B cell (primary cell): ENCODE measurements at regions not wholly inside any gene's neighbourhood (a gene's known extent, or its start where the extent isn't known, plus 50 kb on each side); places are given as distances from the start of the nearest gene placed in this dataset.

Experiments used
- ATAC-seq: fragments of 200-7000 bp; cut with Tn5 transposase; one replicate; pipeline ENCODE4 v1.10.0; 2021; ENCODE audit warnings: low read depth, mild to moderate bottlenecking, moderate number of reproducible peaks, moderate library complexity
- CTCF ChIA-PET: fragments of 350-600 bp; sonication (Branson Sonifier 250); formaldehyde crosslinking; loops from one replicate; lab custom pipeline; 2021; ENCODE audit warnings: antibody characterized with exemption, inconsistent platforms; lab: Charles Lee
- POLR2A ChIA-PET: fragments of 350-600 bp; sonication (Branson Sonifier 250); formaldehyde crosslinking; loops from one replicate; lab custom pipeline; 2021; ENCODE audit warnings: antibody characterized with exemption; lab: Charles Lee
- DNase-seq: peaks from one replicate; pipeline ENCODE4 v3.0.0; 2013
- H2AFZ ChIP-seq: 2 replicates; pipeline ENCODE4 v1.6.1; 2012; ENCODE audit warnings: mild to moderate bottlenecking, low read depth, low read length; ENCODE audit not compliant: insufficient read depth, poor library complexity, severe bottlenecking
- H3K27ac ChIP-seq, 2 donors: 1 replicate in 1 of 2; 2 replicates in 1 of 2; pipeline ENCODE4 v1.5.1; 2012 to 2013; ENCODE audit warnings: low read length in 2 of 2, mild to moderate bottlenecking in 2 of 2, moderate library complexity in 1 of 2
- H3K27me3 ChIP-seq, 4 experiments: fragments of 200-600 bp in 1 of 4; sonication (generic) in 1 of 4; replicated peaks in 1 of 4; 1 replicate in 2 of 4; 2 replicates in 2 of 4; pipeline versions ENCODE4 v1.6.1 to v1.7.0; 2013 to 2016; ENCODE audit warnings: low read length in 3 of 4, mild to moderate bottlenecking in 2 of 4, mixed read lengths in 1 of 4, moderate library complexity in 1 of 4; ENCODE audit not compliant: insufficient read depth in 4 of 4, control insufficient read depth in 3 of 4; ENCODE audit errors: control extremely low read depth in 1 of 4
- H3K36me3 ChIP-seq, 2 experiments: replicated peaks in 1 of 2; 1 replicate in 1 of 2; 2 replicates in 1 of 2; pipeline versions ENCODE4 v1.6.1 to v1.7.1; 2013; ENCODE audit warnings: low read length in 1 of 2; ENCODE audit not compliant: insufficient read depth in 2 of 2, control insufficient read depth in 1 of 2; ENCODE audit errors: control extremely low read depth in 1 of 2, extremely low read depth in 1 of 2
- H3K4me1 ChIP-seq, 2 donors: fragments of 200-600 bp in 1 of 2; sonication (generic) in 1 of 2; 1 replicate in 1 of 2; 2 replicates in 1 of 2; pipeline versions ENCODE4 v1.5.1 to v1.6.1; 2013 to 2017; ENCODE audit warnings: low read length in 2 of 2; ENCODE audit not compliant: control insufficient read depth in 2 of 2, insufficient read depth in 2 of 2
- H3K4me2 ChIP-seq: replicated peaks from 2 replicates; pipeline ENCODE3; 2012; ENCODE audit warnings: mild to moderate bottlenecking, low read depth, low read length; ENCODE audit not compliant: poor library complexity, severe bottlenecking
- H3K4me3 ChIP-seq, 5 experiments: fragments of 200-600 bp in 1 of 5; sonication (generic) in 1 of 5; 1 replicate in 3 of 5; 2 replicates in 2 of 5; pipeline versions ENCODE4 v1.5.1 to v1.7.0; 2011 to 2016; ENCODE audit warnings: low read length in 4 of 5, mild to moderate bottlenecking in 4 of 5, low read depth in 2 of 5, control low read depth in 1 of 5, moderate library complexity in 1 of 5; ENCODE audit not compliant: insufficient read depth in 1 of 5; ENCODE audit errors: control extremely low read depth in 1 of 5, extremely low read depth in 1 of 5
- H3K79me2 ChIP-seq: fragments of 200-600 bp; sonication (generic); one replicate; pipeline ENCODE4 v1.6.0; 2016; ENCODE audit warnings: low read length; ENCODE audit not compliant: control insufficient read depth, insufficient read depth
- H3K9ac ChIP-seq: fragments of 200-600 bp; sonication (generic); 2 replicates; pipeline ENCODE4 v1.6.1; 2017; ENCODE audit warnings: mild to moderate bottlenecking, low read length, moderate library complexity
- H3K9me3 ChIP-seq, 3 donors: one replicate each; pipeline versions ENCODE4 v1.6.1 to v1.7.1; 2013; ENCODE audit warnings: low read length in 2 of 3; ENCODE audit not compliant: control insufficient read depth in 2 of 3, insufficient read depth in 1 of 3; ENCODE audit errors: control extremely low read depth in 1 of 3
- H4K20me1 ChIP-seq: 2 replicates; pipeline ENCODE4 v1.6.0; 2012; ENCODE audit warnings: mild to moderate bottlenecking, low read length; ENCODE audit not compliant: insufficient read depth, control insufficient read depth, poor library complexity, severe bottlenecking
- H3K27ac Mint-ChIP-seq: one replicate; pipeline ENCODE4 v1.8.0; 2021; ENCODE audit warnings: mixed read lengths
- H3K27me3 Mint-ChIP-seq: one replicate; pipeline ENCODE4 v1.8.0; 2021; ENCODE audit warnings: mixed read lengths
- H3K4me1 Mint-ChIP-seq: one replicate; pipeline ENCODE4 v1.8.0; 2021; ENCODE audit warnings: mixed read lengths
- H3K4me3 Mint-ChIP-seq: one replicate; pipeline ENCODE4 v1.8.0; 2021; ENCODE audit warnings: mixed read lengths
- H3K9me3 Mint-ChIP-seq: one replicate; pipeline ENCODE4 v1.8.0; 2022; ENCODE audit warnings: mixed read lengths; ENCODE audit not compliant: insufficient read depth
- EZH2 ChIP-seq: IDR thresholded peaks from 2 replicates; pipeline ENCODE4 v1.6.1; 2012; ENCODE audit warnings: borderline replicate concordance, low read depth, mild to moderate bottlenecking, moderate library complexity, low read length; ENCODE audit not compliant: insufficient read depth, poor library complexity, severe bottlenecking
- WGBS: methylation state at CpG from one replicate; pipeline ENCODE4 v1.1.5; 2013; ENCODE audit warnings: missing lambda C conversion rate; ENCODE audit not compliant: insufficient coverage; 5-methylcytosine and 5-hydroxymethylcytosine counted together
- intact Hi-C: fragments of 100-400 bp; cut with micrococcal nuclease; formaldehyde crosslinking; loops from one replicate; pipeline ENCODE4 v1.10.0; 2022
- TF ChIP-seq, protein P1 (sequence below): fragments of 200-600 bp; IDR thresholded peaks from one replicate; pipeline ENCODE4 v1.8.0; 2022; ENCODE audit warnings: antibody characterized with exemption, mild to moderate bottlenecking

DNA sequence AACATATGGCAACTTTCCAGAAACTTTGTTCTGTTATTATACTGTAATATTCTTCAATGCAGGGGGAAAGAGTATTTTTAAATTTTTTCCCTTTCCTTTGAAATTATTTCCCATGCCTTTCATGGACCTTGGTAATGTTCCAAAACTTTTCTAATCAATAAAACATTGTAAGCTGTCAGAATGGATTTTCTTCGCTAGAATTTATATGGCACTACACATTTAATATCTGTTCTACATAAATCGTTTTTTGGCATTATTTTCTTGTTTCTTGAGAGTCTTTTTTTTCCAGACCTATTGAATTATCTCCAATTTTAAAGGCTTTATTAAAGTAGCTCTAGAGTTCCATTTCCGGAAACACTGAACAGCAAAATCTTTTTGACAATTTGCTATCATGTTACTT is 249.0 kb downstream of the TMEM167A start:
- Histone ChIP-seq H3K4me1 (peaks cover 0 to 6% of the 10 kb centered on the region in 2 donors), H3K36me3 (no peaks in the 10 kb centered on the region), H3K9me3 (no peaks in the 10 kb centered on the region), H3K27me3 (no peaks in the 10 kb centered on the region), H3K4me3 (no peak overlapping the region), H3K4me2 (no peak overlapping the region), H3K79me2 (no peaks in the 10 kb centered on the region), H3K9ac (no peak overlapping the region), H2AFZ (no peak overlapping the region), H3K27ac (no peak overlapping the region), H4K20me1 (no peaks in the 10 kb centered on the region)
- Mint-ChIP-seq H3K27me3 (no peaks in the 10 kb centered on the region), H3K9me3 (no peaks in the 10 kb centered on the region), H3K4me3 (no peak overlapping the region), H3K4me1 (peaks cover 3% of the 10 kb centered on the region), H3K27ac (no peak overlapping the region)
- ATAC-seq = no peak
- intact Hi-C loops = no loop called here
- ChIA-PET POLR2A (no interaction called here), CTCF (no interaction called here)
- no CpG with 5 or more reads among the region's 3 CpGs for WGBS
- TF ChIP-seq EZH2 = no peak
- TF ChIP-seq, protein P1, sequence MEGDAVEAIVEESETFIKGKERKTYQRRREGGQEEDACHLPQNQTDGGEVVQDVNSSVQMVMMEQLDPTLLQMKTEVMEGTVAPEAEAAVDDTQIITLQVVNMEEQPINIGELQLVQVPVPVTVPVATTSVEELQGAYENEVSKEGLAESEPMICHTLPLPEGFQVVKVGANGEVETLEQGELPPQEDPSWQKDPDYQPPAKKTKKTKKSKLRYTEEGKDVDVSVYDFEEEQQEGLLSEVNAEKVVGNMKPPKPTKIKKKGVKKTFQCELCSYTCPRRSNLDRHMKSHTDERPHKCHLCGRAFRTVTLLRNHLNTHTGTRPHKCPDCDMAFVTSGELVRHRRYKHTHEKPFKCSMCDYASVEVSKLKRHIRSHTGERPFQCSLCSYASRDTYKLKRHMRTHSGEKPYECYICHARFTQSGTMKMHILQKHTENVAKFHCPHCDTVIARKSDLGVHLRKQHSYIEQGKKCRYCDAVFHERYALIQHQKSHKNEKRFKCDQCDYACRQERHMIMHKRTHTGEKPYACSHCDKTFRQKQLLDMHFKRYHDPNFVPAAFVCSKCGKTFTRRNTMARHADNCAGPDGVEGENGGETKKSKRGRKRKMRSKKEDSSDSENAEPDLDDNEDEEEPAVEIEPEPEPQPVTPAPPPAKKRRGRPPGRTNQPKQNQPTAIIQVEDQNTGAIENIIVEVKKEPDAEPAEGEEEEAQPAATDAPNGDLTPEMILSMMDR = no peak
- no peak for DNase-seq

DNA sequence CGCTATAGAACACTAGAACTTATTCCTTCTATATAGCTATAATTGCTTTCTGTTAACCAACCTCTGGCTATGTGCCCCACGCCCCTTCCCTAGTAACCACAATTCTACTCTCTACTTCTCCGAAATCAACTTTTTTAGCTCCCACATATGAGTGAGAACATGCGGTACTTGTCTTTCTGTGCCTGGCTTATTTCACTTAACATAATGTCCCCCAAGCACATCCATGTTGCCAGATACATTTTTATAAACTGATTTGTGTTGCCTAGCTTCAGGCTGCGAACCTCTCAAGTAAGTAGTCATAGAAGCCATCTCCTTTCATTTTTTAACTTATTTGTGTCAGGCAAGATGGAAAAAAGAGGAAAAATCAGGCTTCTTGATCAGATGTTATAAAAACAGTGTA is 249.5 kb downstream of the TMEM167A start:
- no peaks in the 10 kb centered on the region for H3K27me3 ChIP-seq
- no peak overlapping the region for H3K4me3 Mint-ChIP-seq
- ATAC-seq = no peak
- no peak overlapping the region for H3K4me3 ChIP-seq
- 88% methylated on average over 1 of the region's 5 CpGs for WGBS
- no peaks in the 10 kb centered on the region for H3K79me2 ChIP-seq
- no peaks in the 10 kb centered on the region for H4K20me1 ChIP-seq
- intact Hi-C loops = no loop called here
- H3K9ac ChIP-seq = no peak overlapping the region
- peaks cover 0 to 6% of the 10 kb centered on the region in 2 donors for H3K4me1 ChIP-seq
- no peaks in the 10 kb centered on the region for H3K9me3 Mint-ChIP-seq
- peaks cover 3% of the 10 kb centered on the region for H3K4me1 Mint-ChIP-seq
- H3K4me2 ChIP-seq = no peak overlapping the region
- H2AFZ ChIP-seq = no peak overlapping the region
- no peak overlapping the region for H3K27ac Mint-ChIP-seq
- H3K27me3 Mint-ChIP-seq = no peaks in the 10 kb centered on the region
- H3K27ac ChIP-seq = no peak overlapping the region
- POLR2A ChIA-PET = no interaction called here
- DNase-seq = no peak
- H3K9me3 ChIP-seq = no peaks in the 10 kb centered on the region
- TF ChIP-seq, protein P1 = no peak
- no peak for TF ChIP-seq EZH2
- no peaks in the 10 kb centered on the region for H3K36me3 ChIP-seq
- CTCF ChIA-PET = no interaction called here
